HL-60 (cell line): ENCODE measurements at regions not wholly inside any gene's neighbourhood (a gene's known extent, or its start where the extent isn't known, plus 50 kb on each side); places are given as distances from the start of the nearest gene placed in this dataset.
"Not testable (repeated sequence)": the region's sequence is repeated elsewhere in the genome, so short reads cannot be mapped to it uniquely, and the experiment has no call there.

Source experiments
- DNase-seq, 2 experiments: peaks; one replicate each; pipeline ENCODE4 v3.0.0-alpha.2; 2010 to 2020; ENCODE audit warnings: low read depth in 1 of 2, low spot score in 1 of 2
- H3K27ac ChIP-seq: fragments of 250-450 bp; sonication (Bioruptor Pico); replicated peaks from 2 replicates; pipeline ENCODE4 v1.5.1; 2020; ENCODE audit warnings: mild to moderate bottlenecking, moderate library complexity
- H3K27me3 ChIP-seq: fragments of 250-450 bp; sonication (Bioruptor Pico); 2 replicates; pipeline ENCODE4 v1.5.1; 2021; ENCODE audit warnings: mild to moderate bottlenecking, moderate library complexity; ENCODE audit not compliant: insufficient read depth, poor library complexity, severe bottlenecking
- H3K4me3 ChIP-seq: replicated peaks from 2 replicates; pipeline ENCODE4 v1.5.1; 2011; ENCODE audit warnings: mild to moderate bottlenecking, control low read depth, low read length; ENCODE audit not compliant: insufficient read depth
- GABPA ChIP-seq: IDR thresholded peaks from 2 replicates; pipeline ENCODE4 v1.6.1; 2012; ENCODE audit warnings: low read depth
- POLR2AphosphoS5 ChIP-seq: IDR thresholded peaks from 2 replicates; pipeline ENCODE4 v1.6.1; 2012; ENCODE audit warnings: low read depth
- SPI1 ChIP-seq: IDR thresholded peaks from 2 replicates; pipeline ENCODE4 v1.6.1; 2012; ENCODE audit warnings: low read depth, mild to moderate bottlenecking, borderline replicate concordance
- TF ChIP-seq, protein P1 (sequence below): IDR thresholded peaks from one replicate; pipeline ENCODE4 v1.5.1; 2011; ENCODE audit warnings: low read length, control low read depth, inconsistent platforms; ENCODE audit not compliant: insufficient read depth
- TF ChIP-seq, protein P2 (sequence below): IDR thresholded peaks from 2 replicates; pipeline ENCODE4 v1.6.1; 2012; ENCODE audit warnings: low read depth; ENCODE audit not compliant: insufficient replicate concordance

DNA sequence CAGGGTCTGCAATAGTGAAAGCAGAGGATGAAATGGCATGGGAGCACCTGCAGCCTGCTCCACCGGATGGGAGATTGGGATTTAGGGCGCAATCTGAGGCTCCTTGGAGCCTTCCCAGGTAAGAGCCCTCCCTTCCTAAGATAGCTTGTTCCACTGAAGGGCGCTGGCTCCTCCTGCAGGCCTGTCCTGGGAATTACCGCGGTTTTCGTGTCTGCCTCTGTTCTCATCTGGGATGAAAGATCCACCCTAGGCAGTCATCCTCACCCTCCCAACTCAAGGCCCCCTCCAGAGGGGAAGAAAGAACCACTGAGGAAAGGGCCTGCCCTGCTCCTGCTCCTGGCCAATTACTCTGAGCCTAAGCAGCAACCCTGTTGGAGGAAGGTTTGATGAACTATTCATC lies 547.5 kb downstream of the SMARCA1 start:
- Histone ChIP-seq H3K4me3 (no peak overlapping the region), H3K27me3 (no peaks in the 10 kb centered on the region), H3K27ac (no peak overlapping the region)
- TF ChIP-seq, protein P1, sequence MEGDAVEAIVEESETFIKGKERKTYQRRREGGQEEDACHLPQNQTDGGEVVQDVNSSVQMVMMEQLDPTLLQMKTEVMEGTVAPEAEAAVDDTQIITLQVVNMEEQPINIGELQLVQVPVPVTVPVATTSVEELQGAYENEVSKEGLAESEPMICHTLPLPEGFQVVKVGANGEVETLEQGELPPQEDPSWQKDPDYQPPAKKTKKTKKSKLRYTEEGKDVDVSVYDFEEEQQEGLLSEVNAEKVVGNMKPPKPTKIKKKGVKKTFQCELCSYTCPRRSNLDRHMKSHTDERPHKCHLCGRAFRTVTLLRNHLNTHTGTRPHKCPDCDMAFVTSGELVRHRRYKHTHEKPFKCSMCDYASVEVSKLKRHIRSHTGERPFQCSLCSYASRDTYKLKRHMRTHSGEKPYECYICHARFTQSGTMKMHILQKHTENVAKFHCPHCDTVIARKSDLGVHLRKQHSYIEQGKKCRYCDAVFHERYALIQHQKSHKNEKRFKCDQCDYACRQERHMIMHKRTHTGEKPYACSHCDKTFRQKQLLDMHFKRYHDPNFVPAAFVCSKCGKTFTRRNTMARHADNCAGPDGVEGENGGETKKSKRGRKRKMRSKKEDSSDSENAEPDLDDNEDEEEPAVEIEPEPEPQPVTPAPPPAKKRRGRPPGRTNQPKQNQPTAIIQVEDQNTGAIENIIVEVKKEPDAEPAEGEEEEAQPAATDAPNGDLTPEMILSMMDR = peak; percentile 56
- no peak for TF ChIP-seq POLR2AphosphoS5
- DNase-seq = peak in 1 of 2 experiments; percentile 31

DNA sequence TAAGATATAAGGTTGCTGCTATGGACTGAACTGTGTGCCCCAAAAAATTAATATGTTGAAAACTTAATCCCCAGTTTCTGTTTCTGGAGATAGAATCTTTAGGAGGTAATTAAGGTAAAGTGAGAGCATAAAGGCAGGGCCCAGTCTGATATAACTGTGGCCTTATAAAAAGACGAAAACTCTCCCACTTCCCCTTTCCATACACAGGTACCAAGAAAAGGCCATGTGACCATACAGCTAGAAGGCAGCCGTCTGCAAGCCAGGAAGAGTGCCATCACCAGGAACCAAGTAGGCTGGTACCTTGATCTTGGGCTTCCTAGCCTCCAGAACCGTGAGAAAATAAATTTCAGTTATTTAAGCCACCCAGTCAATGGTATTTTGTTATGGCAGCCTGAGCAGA lies 550.3 kb downstream of the SMARCA1 start:
- H3K27ac ChIP-seq = no peak overlapping the region
- H3K27me3 ChIP-seq = no peaks in the 10 kb centered on the region
- DNase-seq = no peak
- TF ChIP-seq, protein P1 = no peak
- no peak for TF ChIP-seq POLR2AphosphoS5
- TF ChIP-seq SPI1 = peak; percentile 46; the same call in 1 of the 2 replicates
- no peak overlapping the region for H3K4me3 ChIP-seq

DNA sequence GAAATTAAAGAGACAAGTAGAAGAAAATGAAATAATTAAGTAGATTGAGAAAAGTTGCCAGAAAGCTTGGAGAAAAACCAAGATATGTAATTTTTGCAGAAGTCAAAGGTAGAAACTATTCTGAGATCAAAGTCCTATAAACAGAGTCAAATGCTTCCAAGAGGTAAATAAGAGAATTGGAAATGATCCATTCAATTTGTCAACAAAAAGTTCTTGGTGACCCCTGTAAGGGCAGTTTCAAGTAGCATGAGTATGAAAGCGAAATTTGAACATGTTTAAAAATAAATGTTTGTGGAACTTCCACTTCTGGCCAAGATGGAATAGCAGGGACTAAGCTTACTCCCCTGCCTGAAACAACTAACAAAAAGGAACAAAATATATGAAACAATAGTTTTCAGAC lies 562.0 kb downstream of the SMARCA1 start:
- H3K27me3 ChIP-seq = no peaks in the 10 kb centered on the region
- H3K4me3 ChIP-seq = no peak overlapping the region
- DNase-seq = no peak
- H3K27ac ChIP-seq = no peak overlapping the region
- no peak for TF ChIP-seq POLR2AphosphoS5
- no peak for TF ChIP-seq SPI1
- TF ChIP-seq GABPA = no peak
- TF ChIP-seq, protein P2, sequence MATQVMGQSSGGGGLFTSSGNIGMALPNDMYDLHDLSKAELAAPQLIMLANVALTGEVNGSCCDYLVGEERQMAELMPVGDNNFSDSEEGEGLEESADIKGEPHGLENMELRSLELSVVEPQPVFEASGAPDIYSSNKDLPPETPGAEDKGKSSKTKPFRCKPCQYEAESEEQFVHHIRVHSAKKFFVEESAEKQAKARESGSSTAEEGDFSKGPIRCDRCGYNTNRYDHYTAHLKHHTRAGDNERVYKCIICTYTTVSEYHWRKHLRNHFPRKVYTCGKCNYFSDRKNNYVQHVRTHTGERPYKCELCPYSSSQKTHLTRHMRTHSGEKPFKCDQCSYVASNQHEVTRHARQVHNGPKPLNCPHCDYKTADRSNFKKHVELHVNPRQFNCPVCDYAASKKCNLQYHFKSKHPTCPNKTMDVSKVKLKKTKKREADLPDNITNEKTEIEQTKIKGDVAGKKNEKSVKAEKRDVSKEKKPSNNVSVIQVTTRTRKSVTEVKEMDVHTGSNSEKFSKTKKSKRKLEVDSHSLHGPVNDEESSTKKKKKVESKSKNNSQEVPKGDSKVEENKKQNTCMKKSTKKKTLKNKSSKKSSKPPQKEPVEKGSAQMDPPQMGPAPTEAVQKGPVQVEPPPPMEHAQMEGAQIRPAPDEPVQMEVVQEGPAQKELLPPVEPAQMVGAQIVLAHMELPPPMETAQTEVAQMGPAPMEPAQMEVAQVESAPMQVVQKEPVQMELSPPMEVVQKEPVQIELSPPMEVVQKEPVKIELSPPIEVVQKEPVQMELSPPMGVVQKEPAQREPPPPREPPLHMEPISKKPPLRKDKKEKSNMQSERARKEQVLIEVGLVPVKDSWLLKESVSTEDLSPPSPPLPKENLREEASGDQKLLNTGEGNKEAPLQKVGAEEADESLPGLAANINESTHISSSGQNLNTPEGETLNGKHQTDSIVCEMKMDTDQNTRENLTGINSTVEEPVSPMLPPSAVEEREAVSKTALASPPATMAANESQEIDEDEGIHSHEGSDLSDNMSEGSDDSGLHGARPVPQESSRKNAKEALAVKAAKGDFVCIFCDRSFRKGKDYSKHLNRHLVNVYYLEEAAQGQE = no peak

DNA sequence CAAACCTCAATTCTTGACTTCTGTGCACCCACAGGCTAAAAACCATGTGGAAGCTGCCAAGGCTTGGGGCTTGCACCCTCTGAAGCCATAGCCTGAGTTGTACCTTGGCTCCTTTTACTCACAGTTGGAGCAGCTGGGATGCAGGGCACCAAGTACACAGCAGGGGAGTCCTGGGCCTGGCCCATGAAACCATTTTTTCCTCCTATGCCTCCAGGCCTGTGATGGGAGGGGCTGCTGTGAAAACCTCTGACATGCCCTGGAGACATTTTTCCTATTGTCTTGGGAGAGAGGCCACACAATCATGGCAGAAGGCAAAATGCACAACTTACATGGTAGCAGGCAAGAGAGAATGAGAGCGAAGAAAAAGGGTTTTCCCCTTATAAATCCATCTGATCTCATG lies 568.6 kb downstream of the SMARCA1 start:
- not testable (repeated sequence) for DNase-seq, H3K4me3 ChIP-seq, H3K27ac ChIP-seq, H3K27me3 ChIP-seq

DNA sequence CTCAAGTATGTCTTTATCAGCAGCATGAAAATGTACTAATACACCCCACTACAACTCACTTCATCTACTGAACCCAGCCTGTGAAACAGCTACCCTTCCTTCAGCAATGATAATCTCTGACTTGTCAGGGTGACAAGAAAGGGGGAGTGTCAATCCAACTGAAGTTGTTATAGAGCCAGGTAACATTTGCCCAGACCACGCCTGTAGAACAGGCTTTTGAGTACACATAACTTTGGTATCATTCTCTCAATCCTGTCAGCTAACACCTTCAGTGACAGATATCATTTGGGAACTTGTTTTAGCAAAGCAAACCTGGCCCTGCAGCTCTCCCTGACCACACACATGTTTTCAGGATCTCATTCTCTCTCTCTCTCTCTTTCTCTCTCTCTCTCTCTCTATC lies 592.2 kb downstream of the SMARCA1 start:
- no peak for DNase-seq
- Histone ChIP-seq H3K27me3 (no peaks in the 10 kb centered on the region), H3K4me3 (no peak overlapping the region), H3K27ac (no peak overlapping the region)
- TF ChIP-seq, protein P1 = no peak
- TF ChIP-seq SPI1 (no peak), POLR2AphosphoS5 (no peak), GABPA (no peak)
- TF ChIP-seq, protein P2 = no peak
